GM23248 (cell line): ENCODE measurements at regions not wholly inside any gene's neighbourhood (a gene's known extent, or its start where the extent isn't known, plus 50 kb on each side); places are given as distances from the start of the nearest gene placed in this dataset.

Experiments
- DNase-seq: peaks from one replicate; pipeline ENCODE4 v3.0.0-alpha.2; 2015
- H2AFZ ChIP-seq: fragments of 200-600 bp; sonication (generic); 2 replicates; pipeline ENCODE4 v1.6.1; 2016; ENCODE audit warnings: antibody characterized with exemption
- H3F3A ChIP-seq: fragments of 200-600 bp; sonication (generic); 2 replicates; pipeline ENCODE4 v1.6.1; 2016; ENCODE audit warnings: mild to moderate bottlenecking, antibody characterized with exemption, mixed run types; ENCODE audit not compliant: insufficient read depth
- H3K27ac ChIP-seq: fragments of 200-600 bp; sonication (generic); 2 replicates; pipeline ENCODE4 v1.5.1; 2016; ENCODE audit warnings: mild to moderate bottlenecking
- H3K27me3 ChIP-seq: fragments of 200-600 bp; sonication (generic); replicated peaks from 2 replicates; pipeline ENCODE4 v1.6.1; 2016; ENCODE audit warnings: mild to moderate bottlenecking; ENCODE audit not compliant: insufficient read depth
- H3K36me3 ChIP-seq: fragments of 200-600 bp; sonication (generic); 2 replicates; pipeline ENCODE4 v1.6.1; 2016; ENCODE audit warnings: low read depth, mild to moderate bottlenecking
- H3K4me1 ChIP-seq: fragments of 200-600 bp; sonication (generic); 2 replicates; pipeline ENCODE4 v1.6.1; 2016; ENCODE audit warnings: mild to moderate bottlenecking; ENCODE audit not compliant: insufficient read depth
- H3K4me2 ChIP-seq: fragments of 200-600 bp; sonication (generic); one replicate; pipeline ENCODE4 v1.6.1; 2016; ENCODE audit warnings: mild to moderate bottlenecking; ENCODE audit not compliant: unreplicated experiment
- H3K4me3 ChIP-seq: fragments of 200-600 bp; sonication (generic); 2 replicates; pipeline ENCODE4 v1.5.1; 2016; ENCODE audit warnings: mild to moderate bottlenecking
- H3K79me2 ChIP-seq: fragments of 200-600 bp; sonication (generic); 2 replicates; pipeline ENCODE4 v1.6.1; 2016; ENCODE audit warnings: mild to moderate bottlenecking; ENCODE audit not compliant: insufficient read depth
- H3K9ac ChIP-seq: fragments of 200-600 bp; sonication (generic); 2 replicates; pipeline ENCODE4 v1.6.1; 2016; ENCODE audit warnings: mild to moderate bottlenecking
- H3K9me2 ChIP-seq: fragments of 200-600 bp; sonication (generic); 2 replicates; pipeline ENCODE4 v1.6.1; 2016; ENCODE audit warnings: mixed run types, mild to moderate bottlenecking, moderate library complexity; ENCODE audit not compliant: insufficient read depth
- H3K9me3 ChIP-seq: fragments of 200-600 bp; sonication (generic); one replicate; pipeline ENCODE4 v1.6.1; 2017; ENCODE audit warnings: low read depth
- H4K20me1 ChIP-seq: fragments of 200-600 bp; sonication (generic); 2 replicates; pipeline ENCODE4 v1.6.0; 2016; ENCODE audit not compliant: insufficient read depth
- EZH2 ChIP-seq: fragments of 200-600 bp; sonication (generic); IDR thresholded peaks from 2 replicates; pipeline ENCODE4 v1.6.1; 2018; ENCODE audit warnings: antibody characterized with exemption, mild to moderate bottlenecking; ENCODE audit not compliant: insufficient read depth, poor library complexity, severe bottlenecking
- EZH2phosphoT487 ChIP-seq: fragments of 200-600 bp; sonication (generic); IDR thresholded peaks from 2 replicates; pipeline ENCODE4 v1.6.1; 2018; ENCODE audit warnings: antibody characterized with exemption, moderate library complexity, mild to moderate bottlenecking, low read depth; ENCODE audit not compliant: insufficient read depth
- WGBS, 2 experiments: methylation state at CpG; one replicate each; pipeline ENCODE4 v1.1.6; 2015 to 2017; ENCODE audit warnings: low lambda C conversion rate in 2 of 2, low coverage in 1 of 2; ENCODE audit errors: missing lambda C conversion rate in 2 of 2; 5-methylcytosine and 5-hydroxymethylcytosine counted together
- in situ Hi-C: fragments of 300-500 bp; cut with MboI; formaldehyde crosslinking; loops from 2 replicates; pipeline ENCODE4 v1.15.0; 2020

DNA sequence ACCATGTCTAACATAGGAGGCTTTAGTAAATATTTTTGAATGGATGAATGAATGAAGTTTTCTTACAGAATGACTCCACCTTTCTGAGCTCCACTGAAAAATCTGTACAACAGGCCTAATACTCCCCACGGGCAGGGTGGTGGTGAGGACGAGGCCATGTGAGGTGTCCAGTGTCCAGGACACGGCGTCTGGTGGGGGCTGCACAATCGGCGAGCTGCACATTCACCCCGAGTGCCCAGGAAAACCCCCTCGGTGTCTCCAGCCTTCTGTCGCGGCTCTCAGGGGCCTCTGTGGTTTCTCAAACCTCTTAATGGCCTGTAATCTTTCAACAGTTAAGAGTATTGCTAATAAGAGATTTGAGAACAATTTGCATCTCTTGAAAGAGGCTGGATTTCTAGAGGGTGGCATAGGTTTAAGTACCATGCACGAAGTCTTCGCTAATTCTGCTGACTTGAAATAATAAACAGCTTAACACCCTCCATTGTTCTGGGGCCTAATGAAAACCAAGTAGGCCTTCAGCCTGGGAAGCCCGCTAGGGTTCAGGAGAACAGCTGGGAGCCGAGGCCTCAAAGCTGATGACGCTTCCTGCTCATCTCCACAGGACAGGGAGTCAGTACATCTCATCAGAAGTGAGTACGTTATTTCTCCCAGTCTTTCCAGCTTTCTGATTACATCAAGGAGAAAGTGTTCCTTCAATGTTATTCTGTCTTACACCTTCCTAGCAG lies 304.6 kb upstream of the FOXF1 start:
- no peak overlapping the region for H3K4me3 ChIP-seq
- no peaks in the 10 kb centered on the region for H3K9me3 ChIP-seq
- in situ Hi-C loops = no loop called here
- peaks cover 39% of the 10 kb centered on the region for H3K27me3 ChIP-seq
- no peak overlapping the region for H3K9ac ChIP-seq
- no peaks in the 10 kb centered on the region for H3K4me1 ChIP-seq
- H3K4me2 ChIP-seq = no peak overlapping the region
- H3K79me2 ChIP-seq = no peaks in the 10 kb centered on the region
- H3K27ac ChIP-seq = no peak overlapping the region
- H3K36me3 ChIP-seq = no peaks in the 10 kb centered on the region
- H3F3A ChIP-seq = no peaks in the 10 kb centered on the region
- no peaks in the 10 kb centered on the region for H3K9me2 ChIP-seq
- DNase-seq = no peak
- H2AFZ ChIP-seq = no peak overlapping the region
- H4K20me1 ChIP-seq = no peaks in the 10 kb centered on the region
- TF ChIP-seq EZH2 (no peak), EZH2phosphoT487 (no peak)
- WGBS, 2 experiments = 60 to 68% methylated on average over 16 of the region's 16 CpGs

GRCh38 chr16:86207350-86207749 lies 303.0 kb upstream of the FOXF1 start:
- Histone ChIP-seq H3K4me3 (no peak overlapping the region), H3K9me2 (no peaks in the 10 kb centered on the region), H3K27ac (no peak overlapping the region), H2AFZ (no peak overlapping the region), H3K9ac (no peak overlapping the region), H4K20me1 (no peaks in the 10 kb centered on the region), H3K36me3 (no peaks in the 10 kb centered on the region), H3K79me2 (no peaks in the 10 kb centered on the region), H3K4me2 (no peak overlapping the region), H3K4me1 (no peaks in the 10 kb centered on the region), H3K9me3 (no peaks in the 10 kb centered on the region), H3K27me3 (peaks cover 25% of the 10 kb centered on the region), H3F3A (no peaks in the 10 kb centered on the region)
- 36 to 50% methylated on average over 5 of the region's 5 CpGs for WGBS, 2 experiments
- TF ChIP-seq EZH2 (no peak), EZH2phosphoT487 (no peak)
- in situ Hi-C loops = no loop called here
- no peak for DNase-seq

- H4K20me1 ChIP-seq = no peaks in the 10 kb centered on the region
- H3K36me3 ChIP-seq = no peaks in the 10 kb centered on the region
- H3K27me3 ChIP-seq = peaks cover 26% of the 10 kb centered on the region; the same call in 1 of the 2 replicates
- no peak overlapping the region for H3K27ac ChIP-seq
- no peak for DNase-seq
- no peak overlapping the region for H3K4me3 ChIP-seq
- no peak overlapping the region for H2AFZ ChIP-seq
- no peak overlapping the region for H3K9ac ChIP-seq
- 16 to 20% methylated on average over 2 of the region's 2 CpGs for WGBS, 2 experiments
- no peaks in the 10 kb centered on the region for H3K4me1 ChIP-seq
- no peaks in the 10 kb centered on the region for H3K79me2 ChIP-seq
- TF ChIP-seq EZH2 = no peak
- TF ChIP-seq EZH2phosphoT487 = no peak
- H3F3A ChIP-seq = no peaks in the 10 kb centered on the region
- H3K4me2 ChIP-seq = no peak overlapping the region
- H3K9me2 ChIP-seq = no peaks in the 10 kb centered on the region
- no peaks in the 10 kb centered on the region for H3K9me3 ChIP-seq
- in situ Hi-C loops = no loop called here
These were observed 301.1 kb upstream of the FOXF1 start for GRCh38 chr16:86209202-86209601.

GRCh38 chr16:86210403-86211193 lies 299.7 kb upstream of the FOXF1 start:
- TF ChIP-seq EZH2 = no peak
- TF ChIP-seq EZH2phosphoT487 = no peak

More at GRCh38 chr16:86210403-86211193, 299.7 kb upstream of the FOXF1 start:
- in situ Hi-C loops = no loop called here
- no peaks in the 10 kb centered on the region for H4K20me1 ChIP-seq
- no peak overlapping the region for H3K9ac ChIP-seq
- H3K9me2 ChIP-seq = no peaks in the 10 kb centered on the region
- H3K9me3 ChIP-seq = no peaks in the 10 kb centered on the region
- DNase-seq = no peak
- peaks cover 40% of the 10 kb centered on the region for H3K27me3 ChIP-seq
- H3K27ac ChIP-seq = no peak overlapping the region
- no peaks in the 10 kb centered on the region; the same call in 1 of the 2 replicates for H3K4me1 ChIP-seq
- no peaks in the 10 kb centered on the region for H3K36me3 ChIP-seq
- H3K79me2 ChIP-seq = no peaks in the 10 kb centered on the region
- H3K4me3 ChIP-seq = no peak overlapping the region
- 56 to 57% methylated on average over 19 of the region's 19 CpGs for whole genome bisulfite sequencing, 2 experiments
- no peak overlapping the region for H2AFZ ChIP-seq
- H3K4me2 ChIP-seq = no peak overlapping the region
- no peaks in the 10 kb centered on the region for H3F3A ChIP-seq
